GM19467 (cell line): ENCODE measurements at regions not wholly inside any gene's neighbourhood (a gene's known extent, or its start where the extent isn't known, plus 50 kb on each side); places are given as distances from the start of the nearest gene placed in this dataset.
"Not testable (repeated sequence)": the region's sequence is repeated elsewhere in the genome, so short reads cannot be mapped to it uniquely, and the experiment has no call there.

Source experiments
- ATAC-seq: cut with Tn5 transposase; IDR thresholded peaks from one replicate; pipeline ENCODE4 v1.9.1; 2021; ENCODE audit warnings: mild to moderate bottlenecking, moderate library complexity; ENCODE audit not compliant: unreplicated experiment

- ATAC-seq = no peak
Observed at GRCh38 chr9:111094433-111094924, 56.2 kb upstream of the LPAR1 start.

- not testable (repeated sequence) for ATAC-seq
Observed at GRCh38 chr9:111092167-111092566, 53.9 kb upstream of the LPAR1 start.
